ENCODE measurements at regions not wholly inside any gene's neighbourhood (a gene's known extent, or its start where the extent isn't known, plus 50 kb on each side); places are given as distances from the start of the nearest gene placed in this dataset.

GRCh38 chr4:175953960-175954521 is 111.6 kb upstream of the WDR17 start:
- no peak for TF ChIP-seq POLR2A (IDR thresholded peaks at IDR 0.05)
- no peak for TF ChIP-seq CTCF (IDR thresholded peaks at IDR 0.05)
- Histone ChIP-seq H3K36me3 (no peaks in the 10 kb centered on the region), H3K4me3 (no peak overlapping the region), H3K27me3 (no peaks in the 10 kb centered on the region), H3K27ac (no peak overlapping the region), H3K4me1 (no peaks in the 10 kb centered on the region), H3K9me3 (no peaks in the 10 kb centered on the region)
- intact Hi-C loops (cut with DNase I; ENCODE audit: low total_unique reads): no loop called here
- DNase-seq: no peak

DNA sequence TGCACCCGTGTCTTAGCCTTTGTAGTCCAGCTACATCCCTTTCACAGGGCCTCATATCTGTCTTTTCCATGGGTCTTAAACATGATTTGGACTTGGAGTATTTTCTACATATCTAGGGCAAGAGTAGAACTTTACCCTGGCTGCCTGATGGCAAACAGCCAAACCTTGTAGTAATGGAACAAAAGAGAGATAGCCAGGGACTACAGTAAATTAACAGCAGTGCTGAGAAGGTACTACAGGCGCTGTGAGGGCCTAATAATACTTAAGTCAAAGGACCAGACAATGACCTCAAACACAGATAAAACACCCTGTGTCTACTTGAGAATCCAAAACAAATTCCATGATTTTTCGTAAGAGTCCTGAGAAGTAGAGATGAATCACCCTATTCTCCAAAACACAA is 111.0 kb upstream of the WDR17 start:
- no peak overlapping the region for H3K4me3 ChIP-seq
- no peaks in the 10 kb centered on the region for H3K36me3 ChIP-seq
- H3K27me3 ChIP-seq: no peaks in the 10 kb centered on the region
- TF ChIP-seq CTCF (IDR thresholded peaks at IDR 0.05): no peak
- TF ChIP-seq POLR2A (IDR thresholded peaks at IDR 0.05): no peak
- no peaks in the 10 kb centered on the region for H3K4me1 ChIP-seq
- intact Hi-C loops (cut with DNase I; ENCODE audit: low total_unique reads): no loop called here
- no peak for DNase-seq
- H3K27ac ChIP-seq: no peak overlapping the region
- H3K9me3 ChIP-seq: no peaks in the 10 kb centered on the region

GRCh38 chr4:175961604-175962003 is 104.0 kb upstream of the WDR17 start:
- H3K27ac ChIP-seq: no peak overlapping the region
- TF ChIP-seq POLR2A (IDR thresholded peaks at IDR 0.05): no peak
- no peak for TF ChIP-seq CTCF (IDR thresholded peaks at IDR 0.05)
- no peak for DNase-seq

GRCh38 chr4:175970072-175970471 is 95.6 kb upstream of the WDR17 start:
- no peaks in the 10 kb centered on the region for H3K4me1 ChIP-seq
- intact Hi-C loops (cut with DNase I; ENCODE audit: low total_unique reads): no loop called here
- no peaks in the 10 kb centered on the region for H3K36me3 ChIP-seq
- no peaks in the 10 kb centered on the region for H3K27me3 ChIP-seq
- TF ChIP-seq CTCF (IDR thresholded peaks at IDR 0.05) (no peak), POLR2A (IDR thresholded peaks at IDR 0.05) (no peak)
- DNase-seq: no peak
- H3K9me3 ChIP-seq: no peaks in the 10 kb centered on the region
- no peak overlapping the region for H3K4me3 ChIP-seq
- no peak overlapping the region for H3K27ac ChIP-seq

More at GRCh38 chr4:175961604-175962003, 104.0 kb upstream of the WDR17 start:
- Histone ChIP-seq H3K36me3 (no peaks in the 10 kb centered on the region), H3K9me3 (no peaks in the 10 kb centered on the region), H3K27me3 (no peaks in the 10 kb centered on the region), H3K4me3 (no peak overlapping the region), H3K4me1 (no peaks in the 10 kb centered on the region)
- intact Hi-C loops (cut with DNase I; ENCODE audit: low total_unique reads): no loop called here

DNA sequence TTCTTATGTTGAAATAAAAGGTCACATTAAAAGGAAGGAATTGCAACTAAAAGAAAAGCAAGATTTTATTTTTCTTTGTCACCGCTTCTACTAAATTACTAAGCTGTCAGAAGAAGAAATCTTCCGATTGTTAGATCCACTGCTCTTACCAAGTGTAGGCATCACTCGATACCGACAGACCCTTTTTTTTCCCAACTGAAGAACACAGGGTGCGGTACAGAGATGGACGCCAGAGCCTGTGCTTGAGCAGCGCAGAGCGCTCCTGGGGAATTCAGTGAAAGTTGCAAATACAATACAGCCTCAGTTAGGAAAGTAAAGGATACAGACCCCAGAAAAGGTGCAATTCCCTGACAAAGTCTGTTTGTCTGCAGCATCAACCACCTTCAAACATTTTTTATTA is 94.9 kb upstream of the WDR17 start:
- Histone ChIP-seq H3K4me3 (no peak overlapping the region), H3K36me3 (no peaks in the 10 kb centered on the region), H3K4me1 (no peaks in the 10 kb centered on the region), H3K27ac (no peak overlapping the region), H3K27me3 (no peaks in the 10 kb centered on the region), H3K9me3 (no peaks in the 10 kb centered on the region)
- intact Hi-C loops (cut with DNase I; ENCODE audit: low total_unique reads): no loop called here
- TF ChIP-seq POLR2A (IDR thresholded peaks at IDR 0.05) (no peak), CTCF (IDR thresholded peaks at IDR 0.05) (no peak)
- no peak for DNase-seq

Data from uterus (tissue), 3 donors.